Activated naive CD4-positive, alpha-beta T cell treated with Interleukin-2 at 50 U/mL for 16 hours (primary cell): ENCODE measurements at regions not wholly inside any gene's neighbourhood (a gene's known extent, or its start where the extent isn't known, plus 50 kb on each side); places are given as distances from the start of the nearest gene placed in this dataset.

ENCODE experiments used
- DNase-seq: peaks from one replicate; pipeline ENCODE4 v3.0.0-alpha.2; 2020

- no peak for DNase-seq
Observed at GRCh38 chr9:79962836-79963235, 391.1 kb downstream of the TLE4 start.

GRCh38 chr9:79962150-79962549 is 390.4 kb downstream of the TLE4 start:
- no peak for DNase-seq

DNA sequence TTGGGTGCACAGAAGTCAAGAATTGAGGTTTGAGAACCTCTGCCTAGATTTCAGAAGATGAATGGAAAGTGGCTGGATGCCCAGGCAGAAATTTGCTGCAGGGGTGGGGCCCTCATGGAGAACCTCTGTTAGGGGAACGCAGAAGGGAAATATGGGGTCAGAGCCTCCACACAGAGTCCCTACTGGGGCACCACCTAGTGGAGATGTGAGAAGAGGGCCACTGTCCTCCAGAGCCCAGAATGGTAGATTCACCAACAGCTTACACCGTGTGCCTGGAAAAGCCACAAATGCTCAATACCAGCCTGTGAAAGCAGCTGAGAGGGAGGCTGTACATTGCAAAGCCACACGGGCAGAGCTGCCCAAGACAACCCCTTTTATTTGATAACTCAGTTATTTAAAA is 383.5 kb downstream of the TLE4 start:
- DNase-seq, result no peak

DNA sequence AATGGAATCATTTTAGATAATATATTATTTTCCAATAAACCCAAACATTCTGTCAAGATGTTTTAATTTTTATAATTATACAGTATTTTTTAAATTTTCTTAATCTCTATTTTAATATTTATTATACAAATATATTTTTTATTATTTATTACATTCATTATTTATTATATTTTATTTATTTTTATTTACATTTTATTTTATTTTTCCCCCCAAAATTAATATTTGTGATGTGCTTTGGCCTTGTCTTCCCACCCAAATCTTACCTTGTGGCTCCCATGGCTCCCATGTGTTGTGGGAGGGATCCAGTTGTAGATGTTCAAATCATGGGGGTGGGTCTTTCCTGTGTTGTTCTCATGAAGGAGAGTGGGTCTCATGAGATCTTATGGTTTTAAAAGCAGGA is 382.1 kb downstream of the TLE4 start:
- DNase-seq, result no peak

- DNase-seq, result no peak
Observed at GRCh38 chr9:79952401-79952800, 380.6 kb downstream of the TLE4 start.

DNA sequence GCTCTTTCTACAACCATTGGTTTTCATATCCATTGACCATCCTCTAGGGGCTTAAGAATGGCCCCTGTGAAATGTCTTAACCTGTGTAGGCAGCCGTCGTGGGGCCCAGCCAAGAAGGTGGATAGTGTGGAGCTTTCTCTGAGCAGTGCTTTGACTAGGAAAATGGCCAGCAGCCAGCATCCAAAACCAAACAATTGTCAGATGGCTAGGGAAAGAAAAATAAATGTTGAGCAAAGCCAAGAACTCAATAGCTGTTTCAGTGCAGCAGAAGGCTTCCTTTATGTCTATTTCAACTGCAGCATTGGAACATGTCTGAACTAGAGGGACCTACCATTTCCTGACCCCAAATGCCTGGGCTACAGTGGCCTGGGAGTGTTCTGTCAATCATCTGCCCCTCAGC is 374.9 kb downstream of the TLE4 start:
- no peak for DNase-seq

- DNase-seq, result no peak
Observed at GRCh38 chr9:79945495-79945894, 373.7 kb downstream of the TLE4 start.

DNA sequence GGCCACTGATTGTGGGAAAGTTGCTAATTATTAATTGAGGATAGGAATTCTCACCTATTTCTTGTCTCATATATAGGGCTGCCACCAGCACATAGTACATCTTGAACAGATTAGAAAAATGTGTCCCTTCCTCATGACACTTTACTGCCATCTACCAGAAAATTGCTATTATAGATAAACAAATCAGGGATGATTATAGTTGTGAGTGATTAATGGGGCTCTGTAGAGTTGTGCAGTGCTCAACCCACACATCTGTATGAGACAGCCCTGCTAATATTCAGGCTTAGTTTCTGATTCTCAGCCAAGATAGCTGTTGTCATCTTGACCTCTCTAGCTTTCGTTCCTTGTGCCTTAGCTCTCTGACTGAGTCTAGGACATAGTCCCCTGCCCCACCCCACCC is 373.3 kb downstream of the TLE4 start:
- no peak for DNase-seq

DNA sequence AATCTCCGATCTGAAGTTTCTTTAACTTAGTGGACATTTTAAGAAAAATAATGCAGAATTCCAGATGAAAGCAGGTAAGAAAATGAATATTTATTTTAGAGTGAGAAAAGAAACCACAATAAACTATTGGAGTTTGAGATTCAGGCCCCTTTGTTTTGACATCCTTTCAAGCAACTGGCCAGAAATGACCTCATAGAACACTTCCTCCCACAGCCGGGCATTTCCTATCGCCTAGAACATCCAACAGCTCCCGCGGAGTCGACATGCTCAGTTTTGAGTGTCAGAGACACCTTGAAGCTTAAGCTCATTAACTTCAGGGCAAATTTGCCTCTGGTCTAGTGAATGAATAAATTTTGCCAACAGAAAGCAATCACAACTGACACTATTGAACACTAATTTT is 369.2 kb downstream of the TLE4 start:
- no peak for DNase-seq

DNA sequence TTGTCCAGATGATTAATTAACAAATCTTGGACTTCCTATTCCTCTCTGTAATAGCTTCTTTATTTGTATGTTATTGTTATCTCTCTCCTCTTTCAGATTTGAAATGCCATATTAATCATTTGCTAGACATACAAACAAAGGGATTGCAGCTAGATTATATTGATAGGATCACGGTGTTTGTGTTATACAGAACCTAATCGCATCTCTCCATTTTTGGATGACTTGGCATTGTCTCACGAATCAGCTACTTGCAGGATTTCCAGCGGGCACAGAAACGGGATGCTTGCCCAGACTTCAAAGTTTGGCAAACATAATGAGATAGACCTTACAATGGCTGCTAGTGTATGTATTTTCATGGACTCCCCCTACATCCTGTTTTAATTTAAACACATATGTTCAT is 368.1 kb downstream of the TLE4 start:
- DNase-seq, result no peak

DNA sequence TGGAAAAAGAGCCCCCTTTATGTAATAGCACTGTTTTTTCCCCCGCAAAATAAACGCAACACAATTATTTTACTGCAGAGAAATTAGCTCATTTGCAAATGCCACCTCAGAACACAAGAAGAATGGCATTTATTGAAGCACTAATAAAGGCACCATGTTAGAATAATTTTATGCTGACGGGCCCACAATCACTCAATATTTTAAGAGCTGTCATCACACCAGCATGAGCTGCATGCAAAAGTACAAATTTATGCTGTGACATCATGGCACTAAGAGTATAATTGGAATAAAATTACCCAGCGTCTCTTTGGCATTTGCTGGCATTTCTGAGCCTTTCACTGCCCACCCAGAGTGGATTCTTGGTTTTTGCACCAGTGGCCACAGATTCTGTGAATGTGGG is 364.6 kb downstream of the TLE4 start:
- DNase-seq, result no peak

DNA sequence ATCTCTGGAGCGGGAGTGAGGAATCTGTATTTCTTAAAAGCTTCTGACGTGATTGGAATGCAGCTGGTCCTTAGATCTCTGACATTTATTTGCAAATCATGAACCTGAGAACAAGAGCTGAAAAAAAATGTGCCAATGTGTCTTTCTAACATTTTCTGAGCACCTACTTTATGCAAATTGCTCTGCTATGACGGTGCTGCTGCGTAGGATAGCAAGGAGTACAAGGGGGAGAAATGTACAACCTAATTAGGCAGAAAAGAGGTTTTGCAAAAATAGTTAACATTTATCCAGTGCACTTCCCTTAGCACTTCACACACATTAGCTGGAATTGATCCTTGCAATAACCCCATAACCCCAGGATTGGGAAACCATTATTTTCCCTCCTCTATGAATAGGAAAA is 357.5 kb downstream of the TLE4 start:
- DNase-seq, result no peak

GRCh38 chr9:79928661-79929223 is 357.0 kb downstream of the TLE4 start:
- DNase-seq, result no peak

GRCh38 chr9:79925326-79925725 is 353.6 kb downstream of the TLE4 start:
- DNase-seq, result no peak

DNA sequence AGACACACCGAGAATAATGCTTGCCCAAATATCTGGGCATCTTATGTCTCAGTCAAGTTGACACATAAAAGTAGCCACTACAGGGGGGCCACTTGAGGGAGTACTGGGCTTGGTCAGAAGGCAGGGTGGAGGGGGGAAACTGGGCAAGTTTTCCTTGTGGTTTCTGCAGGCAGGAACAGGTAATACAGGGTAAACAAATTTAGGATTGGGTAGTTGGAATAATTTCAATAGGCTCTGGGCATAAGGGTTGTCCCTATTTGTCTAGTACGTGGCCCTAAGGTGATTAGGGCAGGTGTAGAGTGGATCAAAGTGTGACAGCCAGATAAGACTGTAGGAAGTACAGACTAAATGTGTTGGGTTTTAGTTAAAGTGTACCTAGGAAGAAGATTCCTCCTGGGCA is 353.1 kb downstream of the TLE4 start:
- DNase-seq, result no peak

DNA sequence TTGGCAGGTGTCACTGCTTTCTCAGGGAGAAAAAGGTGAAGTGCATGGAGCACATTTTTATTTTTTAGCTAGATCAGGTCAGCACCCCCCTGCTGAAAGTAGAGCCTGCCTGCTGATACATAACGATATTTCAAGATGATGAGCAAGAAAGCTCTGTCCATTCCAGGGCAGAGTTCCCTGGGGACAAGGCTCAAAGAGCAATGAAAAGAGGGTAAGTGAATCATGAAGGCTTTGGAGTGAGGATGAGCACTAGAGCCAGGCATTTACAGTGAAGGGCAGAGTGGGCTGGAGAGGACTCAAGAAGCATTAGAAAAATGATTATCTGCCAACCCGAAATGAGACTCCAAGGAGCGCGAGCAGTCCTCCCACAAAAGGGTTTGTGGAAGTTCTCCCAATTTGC is 345.7 kb downstream of the TLE4 start:
- DNase-seq, result no peak

DNA sequence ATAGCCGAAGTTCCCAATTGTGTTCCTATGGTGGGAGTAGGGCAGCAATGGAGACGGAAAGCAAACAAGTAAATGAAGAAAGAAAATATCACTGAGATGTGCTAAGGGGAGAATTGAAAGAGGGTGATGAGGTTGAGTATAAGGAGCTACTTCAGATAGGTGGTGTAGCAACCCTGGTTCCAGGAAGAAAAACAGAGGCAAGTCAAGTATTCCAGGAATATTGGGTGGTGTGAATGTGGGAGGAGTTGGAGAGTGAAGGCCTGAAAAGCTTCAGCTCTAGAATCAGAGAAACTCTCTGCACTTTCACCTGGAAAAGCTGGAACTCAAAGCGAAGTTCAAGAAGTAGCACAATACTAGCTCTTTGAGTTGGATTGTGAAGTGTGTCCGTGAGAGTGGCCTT is 342.1 kb downstream of the TLE4 start:
- no peak for DNase-seq

- no peak for DNase-seq
Observed at GRCh38 chr9:79912318-79913070, 340.7 kb downstream of the TLE4 start.

DNA sequence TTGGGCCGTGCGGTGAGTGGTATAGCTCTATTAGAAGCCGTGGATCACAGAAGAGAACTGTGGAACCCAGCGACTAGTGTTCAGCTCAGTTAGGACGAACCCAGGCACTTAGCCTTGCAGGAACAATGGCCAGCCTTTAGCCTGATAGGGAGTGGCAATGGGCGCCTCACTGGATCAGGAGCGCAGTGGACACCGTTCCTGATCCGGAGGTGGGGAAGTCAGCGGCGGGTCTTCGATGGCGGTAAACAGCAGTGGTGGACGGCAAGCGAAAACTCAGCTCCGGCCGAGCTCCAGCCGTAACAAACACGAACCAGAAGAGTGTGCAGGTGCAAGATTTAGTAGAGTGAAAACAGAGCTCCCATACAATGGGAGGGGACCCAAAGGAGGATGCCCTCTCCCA is 340.0 kb downstream of the TLE4 start:
- no peak for DNase-seq

GRCh38 chr9:79902825-79903600 is 331.2 kb downstream of the TLE4 start:
- no peak for DNase-seq

DNA sequence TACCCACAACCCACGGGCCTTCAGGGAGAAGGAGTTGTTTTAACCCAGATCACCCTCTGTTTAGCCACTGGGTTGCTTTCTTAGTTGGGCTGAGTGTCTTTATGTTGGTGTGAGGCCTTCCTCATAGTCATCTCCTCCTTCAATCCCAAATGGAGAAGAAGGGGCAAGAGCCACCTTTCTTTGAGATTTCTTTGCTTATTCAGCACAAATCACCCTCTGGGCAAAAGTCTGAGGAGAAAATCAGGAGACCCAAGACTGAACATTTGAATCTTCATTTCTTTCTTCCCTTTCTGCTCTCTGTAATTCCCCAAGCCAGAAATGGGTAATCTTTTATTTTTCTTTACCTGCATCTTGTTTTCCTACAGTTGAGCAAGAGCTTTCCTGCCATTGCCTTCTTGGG is 329.0 kb downstream of the TLE4 start:
- no peak for DNase-seq

- DNase-seq, result no peak
Observed at GRCh38 chr9:79896390-79896980, 324.7 kb downstream of the TLE4 start.

DNA sequence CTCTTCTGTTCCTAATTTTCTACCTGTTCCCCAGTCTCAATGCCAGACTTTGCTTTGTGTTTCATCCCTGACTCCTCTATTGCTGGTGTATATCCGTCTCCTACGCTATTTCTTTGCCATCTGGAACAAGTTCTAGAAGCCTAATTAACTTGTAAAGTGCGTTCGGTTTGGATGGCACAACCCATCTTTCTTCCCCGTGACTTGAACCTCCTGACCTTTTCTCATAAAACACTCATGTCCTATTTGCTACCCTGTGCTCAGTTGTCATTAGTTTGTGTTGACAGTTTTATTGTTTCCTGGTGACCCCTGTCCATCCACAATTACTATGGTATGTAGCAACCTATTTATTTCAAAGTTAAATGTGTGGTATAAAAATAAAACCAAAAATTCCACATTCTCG is 323.5 kb downstream of the TLE4 start:
- DNase-seq, result no peak

DNA sequence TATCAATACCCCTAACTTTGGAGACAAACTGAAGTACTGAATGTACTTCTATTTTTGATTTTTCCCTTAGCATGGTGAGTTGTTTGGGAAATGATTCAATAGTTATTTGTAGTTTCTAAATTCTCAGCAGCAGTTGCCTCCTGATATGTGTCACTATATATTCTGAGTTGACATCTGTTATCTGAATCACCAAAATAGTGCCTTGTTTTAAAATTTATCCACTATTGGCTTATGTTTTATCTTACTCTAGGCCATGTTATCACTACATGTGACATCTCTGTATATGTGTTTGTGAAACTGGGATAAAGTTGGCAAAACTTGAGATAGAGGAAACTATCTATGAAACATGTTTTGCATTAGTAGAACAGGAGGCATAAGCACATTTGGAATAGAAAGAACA is 317.6 kb downstream of the TLE4 start:
- no peak for DNase-seq
